HEK293T (cell line): ENCODE measurements at regions not wholly inside any gene's neighbourhood (a gene's known extent, or its start where the extent isn't known, plus 50 kb on each side); places are given as distances from the start of the nearest gene placed in this dataset.

ENCODE experiments used
- ARNT ChIP-seq: fragments of 450-650 bp; IDR thresholded peaks from 2 replicates; pipeline ENCODE4 v1.6.1; 2017; ENCODE audit warnings: mild to moderate bottlenecking
- ELF4 ChIP-seq: fragments of 450-650 bp; IDR thresholded peaks from 2 replicates; pipeline ENCODE4 v1.6.1; 2017; ENCODE audit warnings: antibody characterized with exemption
- FOXA1 ChIP-seq: fragments of 450-650 bp; IDR thresholded peaks from 2 replicates; pipeline ENCODE4 v1.6.1; 2016; ENCODE audit warnings: mild to moderate bottlenecking
- FOXK2 ChIP-seq: fragments of 450-650 bp; IDR thresholded peaks from 2 replicates; pipeline ENCODE4 v1.6.1; 2016; ENCODE audit warnings: mild to moderate bottlenecking
- HDGF ChIP-seq: fragments of 450-650 bp; IDR thresholded peaks from 2 replicates; pipeline ENCODE4 v1.6.1; 2017; ENCODE audit warnings: antibody characterized with exemption, borderline replicate concordance
- NFRKB ChIP-seq: fragments of 450-650 bp; IDR thresholded peaks from 2 replicates; pipeline ENCODE4 v1.6.1; 2016; ENCODE audit warnings: mild to moderate bottlenecking, moderate library complexity
- SP1 ChIP-seq: fragments of 450-650 bp; IDR thresholded peaks from 2 replicates; pipeline ENCODE4 v1.6.1; 2017

DNA sequence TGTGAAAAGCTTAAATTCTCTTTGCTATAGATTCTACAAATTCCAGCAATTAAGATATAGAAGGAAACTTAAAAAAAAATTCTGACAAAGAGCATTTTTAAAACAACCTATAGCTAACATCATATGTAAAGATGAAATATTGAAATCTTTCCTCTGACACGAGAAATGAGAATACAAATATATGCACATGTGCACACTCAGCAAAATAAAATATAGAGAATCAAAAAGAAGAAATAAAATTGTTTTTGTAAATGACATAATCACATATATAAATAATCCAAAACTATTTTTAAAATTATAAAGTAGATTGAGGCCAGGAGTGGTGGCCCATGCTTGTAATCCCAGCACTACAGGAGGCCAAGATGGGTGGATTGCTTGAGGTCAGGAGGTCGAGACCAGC, 265.1 kb downstream of the IRX2 start:
- TF ChIP-seq NFRKB (no peak), FOXA1 (no peak), ELF4 (no peak), SP1 (no peak), ARNT (no peak), FOXK2 (no peak), HDGF (no peak)
